ENCODE measurements at regions not wholly inside any gene's neighbourhood (a gene's known extent, or its start where the extent isn't known, plus 50 kb on each side); places are given as distances from the start of the nearest gene placed in this dataset.

- Histone ChIP-seq H3K9ac (ENCODE audit: low read length) (no peak overlapping the region), H3K27me3 (ENCODE audit: insufficient read depth, low read length) (no peaks in the 10 kb centered on the region), H3K9me3 (ENCODE audit: low read length) (no peaks in the 10 kb centered on the region), H3K4me2 (ENCODE audit: low read length) (no peak overlapping the region), H2AFZ (ENCODE audit: low read length) (no peak overlapping the region), H4K20me1 (ENCODE audit: insufficient read depth, low read length) (no peaks in the 10 kb centered on the region), H3K4me1 (ENCODE audit: insufficient read depth, low read length, severe bottlenecking) (no peaks in the 10 kb centered on the region), H3K79me2 (ENCODE audit: insufficient read depth, low read length) (no peaks in the 10 kb centered on the region), H3F3A (ENCODE audit: insufficient read depth, low read length) (no peaks in the 10 kb centered on the region), H3K4me3 (ENCODE audit: low read depth, low read length, poor library complexity, severe bottlenecking) (no peak overlapping the region), H3K9me2 (ENCODE audit: low read depth, low read length) (no peaks in the 10 kb centered on the region), H3K27ac (ENCODE audit: low read depth, low read length, poor library complexity, severe bottlenecking) (no peak overlapping the region), H3K36me3 (ENCODE audit: insufficient read depth, low read length) (no peaks in the 10 kb centered on the region)
- no peak for TF ChIP-seq CTCF (IDR thresholded peaks at IDR 0.05; ENCODE audit: low read length)
- no peak for TF ChIP-seq EZH2 (IDR thresholded peaks at IDR 0.05; ENCODE audit: borderline replicate concordance, low read length)
Measured at GRCh38 chr12:91965781-91966180, 179.9 kb downstream of the BTG1 start.

GRCh38 chr12:91964501-91964900 lies 181.1 kb downstream of the BTG1 start:
- Histone ChIP-seq H3K9me3 (ENCODE audit: low read length) (no peaks in the 10 kb centered on the region), H3K27me3 (ENCODE audit: insufficient read depth, low read length) (no peaks in the 10 kb centered on the region), H4K20me1 (ENCODE audit: insufficient read depth, low read length) (no peaks in the 10 kb centered on the region), H3K4me1 (ENCODE audit: insufficient read depth, low read length, severe bottlenecking) (no peaks in the 10 kb centered on the region), H3K9ac (ENCODE audit: low read length) (no peak overlapping the region), H2AFZ (ENCODE audit: low read length) (no peak overlapping the region), H3K27ac (ENCODE audit: low read depth, low read length, poor library complexity, severe bottlenecking) (no peak overlapping the region), H3F3A (ENCODE audit: insufficient read depth, low read length) (no peaks in the 10 kb centered on the region), H3K79me2 (ENCODE audit: insufficient read depth, low read length) (no peaks in the 10 kb centered on the region), H3K4me2 (ENCODE audit: low read length) (no peak overlapping the region), H3K36me3 (ENCODE audit: insufficient read depth, low read length) (no peaks in the 10 kb centered on the region), H3K9me2 (ENCODE audit: low read depth, low read length) (no peaks in the 10 kb centered on the region), H3K4me3 (ENCODE audit: low read depth, low read length, poor library complexity, severe bottlenecking) (no peak overlapping the region)
- TF ChIP-seq CTCF (IDR thresholded peaks at IDR 0.05; ENCODE audit: low read length) (no peak), EZH2 (IDR thresholded peaks at IDR 0.05; ENCODE audit: borderline replicate concordance, low read length) (no peak)

GRCh38 chr12:91959220-91959619 lies 186.4 kb downstream of the BTG1 start:
- Histone ChIP-seq H3K4me1 (ENCODE audit: insufficient read depth, low read length, severe bottlenecking) (no peaks in the 10 kb centered on the region), H3K79me2 (ENCODE audit: insufficient read depth, low read length) (no peaks in the 10 kb centered on the region), H3K9me2 (ENCODE audit: low read depth, low read length) (no peaks in the 10 kb centered on the region), H3K9me3 (ENCODE audit: low read length) (no peaks in the 10 kb centered on the region), H3K36me3 (ENCODE audit: insufficient read depth, low read length) (no peaks in the 10 kb centered on the region), H3K9ac (ENCODE audit: low read length) (no peak overlapping the region), H3K4me2 (ENCODE audit: low read length) (no peak overlapping the region), H3K27me3 (ENCODE audit: insufficient read depth, low read length) (no peaks in the 10 kb centered on the region), H2AFZ (ENCODE audit: low read length) (no peak overlapping the region), H3F3A (ENCODE audit: insufficient read depth, low read length) (no peaks in the 10 kb centered on the region), H4K20me1 (ENCODE audit: insufficient read depth, low read length) (no peaks in the 10 kb centered on the region), H3K4me3 (ENCODE audit: low read depth, low read length, poor library complexity, severe bottlenecking) (no peak overlapping the region), H3K27ac (ENCODE audit: low read depth, low read length, poor library complexity, severe bottlenecking) (no peak overlapping the region)
- TF ChIP-seq EZH2 (IDR thresholded peaks at IDR 0.05; ENCODE audit: borderline replicate concordance, low read length) (no peak), CTCF (IDR thresholded peaks at IDR 0.05; ENCODE audit: low read length) (no peak)
